GM12878 (cell line): ENCODE measurements at regions not wholly inside any gene's neighbourhood (a gene's known extent, or its start where the extent isn't known, plus 50 kb on each side); places are given as distances from the start of the nearest gene placed in this dataset.

Experiments
- ATAC-seq: fragments of 200-7000 bp; cut with Tn5 transposase; 3 replicates; pipeline ENCODE4 v1.9.1; 2020; ENCODE audit warnings: mild to moderate bottlenecking, moderate library complexity
- BruUV-seq: library from RNA; stranded (reverse); fragments of 400-500 nt; replicated peaks from 2 replicates; lab custom pipeline; 2021; lab: Mats Ljungman, UMichigan
- CTCF ChIA-PET: fragments of 300-600 bp; sonication (Branson Sonifier 250); formaldehyde crosslinking; extraction: SDS; loops from one replicate; lab custom pipeline; 2021; ENCODE audit warnings: inconsistent platforms; lab: Yijun Ruan, JAX
- POLR2A ChIA-PET: fragments of 350-600 bp; formaldehyde crosslinking; extraction: SDS; loops from one replicate; lab custom pipeline; 2021; ENCODE audit warnings: inconsistent platforms; lab: Charles Lee
- RAD21 ChIA-PET: fragments of 300-600 bp; sonication (Branson Sonifier 250); formaldehyde crosslinking; loops from one replicate; lab custom pipeline; 2023; ENCODE audit warnings: antibody characterized with exemption; ENCODE audit not compliant: unreplicated experiment; lab: Charles Lee
- SMC1A ChIA-PET: fragments of 300-600 bp; sonication (Branson Sonifier 250); formaldehyde crosslinking; loops from one replicate; lab custom pipeline; 2023; ENCODE audit not compliant: unreplicated experiment, uncharacterized antibody; lab: Charles Lee
- DNase-seq: peaks from one replicate; pipeline ENCODE4 v3.0.0-alpha.2; 2011; ENCODE audit warnings: low read depth, low spot score
- FAIRE-seq: peaks from 3 replicates; lab custom pipeline; 2011; peaks lifted over from hg19 to GRCh38; lab: Jason Lieb, UNC
- H2AFZ ChIP-seq: 2 replicates; pipeline ENCODE4 v1.6.0; 2011; ENCODE audit warnings: low read depth, low read length, control low read depth; ENCODE audit not compliant: control insufficient read depth
- H3K27ac ChIP-seq: 2 replicates; pipeline ENCODE4 v1.5.1; 2011; ENCODE audit warnings: control low read depth; ENCODE audit not compliant: control insufficient read depth, insufficient read depth
- H3K27me3 ChIP-seq, 2 experiments: replicated peaks in 1 of 2; 2 replicates each; pipeline versions ENCODE4 v1.6.0 to v1.6.1; 2011; ENCODE audit warnings: low read length in 1 of 2; ENCODE audit not compliant: control insufficient read depth in 2 of 2, insufficient read depth in 2 of 2
- H3K36me3 ChIP-seq, 2 experiments: 2 replicates each; pipeline ENCODE4 v1.5.1; 2011; ENCODE audit warnings: low read length in 1 of 2; ENCODE audit not compliant: control insufficient read depth in 2 of 2, insufficient read depth in 2 of 2
- H3K4me1 ChIP-seq: 2 replicates; pipeline ENCODE4 v1.6.1; 2011; ENCODE audit warnings: mild to moderate bottlenecking, low read length, moderate library complexity, mixed read lengths; ENCODE audit not compliant: control insufficient read depth, insufficient read depth
- H3K4me2 ChIP-seq: 2 replicates; pipeline ENCODE4 v1.6.0; 2011; ENCODE audit warnings: control low read depth; ENCODE audit not compliant: control insufficient read depth, insufficient read depth
- H3K4me3 ChIP-seq: fragments of 200-600 bp; sonication (generic); 2 replicates; pipeline ENCODE4 v1.5.1; 2016
- H3K79me2 ChIP-seq: 2 replicates; pipeline ENCODE4 v1.6.0; 2011; ENCODE audit warnings: low read length; ENCODE audit not compliant: control insufficient read depth, insufficient read depth
- H3K9ac ChIP-seq: 2 replicates; pipeline ENCODE4 v1.8.0; 2011; ENCODE audit warnings: low read length, control low read depth, mixed read lengths; ENCODE audit not compliant: control insufficient read depth, insufficient read depth
- H3K9me3 ChIP-seq: replicated peaks from 3 replicates; pipeline ENCODE4 v1.5.1; 2011; ENCODE audit warnings: mild to moderate bottlenecking, low read length; ENCODE audit not compliant: control insufficient read depth, insufficient read depth
- H4K20me1 ChIP-seq: 2 replicates; pipeline ENCODE4 v1.6.0; 2011; ENCODE audit not compliant: control insufficient read depth, insufficient read depth
- BCL11A ChIP-seq: IDR thresholded peaks from 2 replicates; pipeline ENCODE4 v1.6.1; 2011; ENCODE audit warnings: low read depth, low read length
- CEBPB ChIP-seq, 2 experiments: fragments of 150-350 bp in 1 of 2; IDR thresholded peaks; 2 replicates each; pipeline ENCODE4 v1.6.1; 2012 to 2014; ENCODE audit warnings: low read depth in 2 of 2, low read length in 2 of 2, borderline replicate concordance in 1 of 2, inconsistent platforms in 1 of 2
- IRF4 ChIP-seq: IDR thresholded peaks from 2 replicates; pipeline ENCODE4 v1.6.1; 2011; ENCODE audit warnings: low read depth, low read length
- JUNB ChIP-seq: IDR thresholded peaks from 2 replicates; pipeline ENCODE4 v1.6.1; 2016; ENCODE audit warnings: antibody characterized with exemption, mild to moderate bottlenecking
- PAX5 ChIP-seq: IDR thresholded peaks from 2 replicates; pipeline ENCODE4 v1.6.1; 2011; ENCODE audit warnings: low read depth, low read length, borderline replicate concordance
- RUNX3 ChIP-seq: IDR thresholded peaks from 2 replicates; pipeline ENCODE4 v1.6.1; 2012; ENCODE audit warnings: low read length, inconsistent platforms
- SIX5 ChIP-seq: IDR thresholded peaks from 2 replicates; pipeline ENCODE4 v1.6.1; 2011; ENCODE audit warnings: mild to moderate bottlenecking, low read depth, low read length, moderate library complexity; ENCODE audit not compliant: severe bottlenecking
- TARDBP ChIP-seq: IDR thresholded peaks from 2 replicates; pipeline ENCODE4 v1.6.1; 2016; ENCODE audit warnings: borderline replicate concordance
- WGBS: methylation state at CpG from one replicate; pipeline ENCODE4 v1.1.6; 2016; ENCODE audit warnings: low lambda C conversion rate; ENCODE audit not compliant: insufficient replicate concordance, insufficient coverage; ENCODE audit errors: missing lambda C conversion rate; 5-methylcytosine and 5-hydroxymethylcytosine counted together
- in situ Hi-C: fragments of 300-500 bp; cut with MboI; formaldehyde crosslinking; loops from 9 replicates; pipeline ENCODE4 v1.14.3; 2018; ENCODE audit warnings: mixed read lengths
- intact Hi-C: fragments of 100-400 bp; cut with micrococcal nuclease; formaldehyde crosslinking; loops from one replicate; pipeline ENCODE4 v1.14.2; 2022; ENCODE audit not compliant: unreplicated experiment

DNA sequence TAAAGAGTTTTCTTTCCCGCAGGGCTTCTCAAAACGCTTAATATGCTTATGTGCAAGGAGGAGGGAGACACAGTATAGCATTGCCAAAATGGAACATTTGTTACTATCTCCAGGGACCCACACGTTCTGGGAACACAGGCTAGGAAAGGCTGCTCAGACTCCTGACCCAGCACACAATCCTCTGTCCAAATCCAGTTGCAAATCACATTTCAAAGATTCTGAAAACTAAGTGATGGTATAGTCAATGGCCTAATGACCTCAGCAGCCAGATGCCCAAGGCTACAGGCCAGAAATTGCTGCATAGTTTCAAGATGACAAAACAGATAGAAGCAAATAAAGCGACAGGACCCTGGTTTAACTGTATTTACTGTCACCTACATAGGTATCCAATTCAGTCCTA lies 97.0 kb upstream of the GRIP1 start:
- no peaks in the 10 kb centered on the region for H3K9me3 ChIP-seq
- ChIA-PET SMC1A (no interaction called here), RAD21 (no interaction called here), CTCF (no interaction called here), POLR2A (no interaction called here)
- H3K4me2 ChIP-seq: no peak overlapping the region
- intact Hi-C loops (no loop called here), in situ Hi-C loops (no loop called here)
- BruUV-seq: no TSS peak
- H3K4me1 ChIP-seq: peaks cover 5% of the 10 kb centered on the region; the same call in 1 of the 2 replicates
- DNase-seq: no peak
- no peak overlapping the region for H2AFZ ChIP-seq
- TF ChIP-seq SIX5: no peak
- H3K27me3 ChIP-seq: peaks cover 0 to 3% of the 10 kb centered on the region in 2 experiments; a peak in 2 of 4 replicates
- no peaks in the 10 kb centered on the region for H3K79me2 ChIP-seq
- no peak for FAIRE-seq
- no peak overlapping the region for H3K9ac ChIP-seq
- 23% methylated on average over 4 of the region's 4 CpGs for WGBS
- no peak overlapping the region for H3K4me3 ChIP-seq
- no peak overlapping the region for H3K27ac ChIP-seq
- ATAC-seq: 0 out of 3 replicates have a peak, but pooled peaks have one; percentile 20
- no peaks in the 10 kb centered on the region for H4K20me1 ChIP-seq
- H3K36me3 ChIP-seq: no peaks in the 10 kb centered on the region

DNA sequence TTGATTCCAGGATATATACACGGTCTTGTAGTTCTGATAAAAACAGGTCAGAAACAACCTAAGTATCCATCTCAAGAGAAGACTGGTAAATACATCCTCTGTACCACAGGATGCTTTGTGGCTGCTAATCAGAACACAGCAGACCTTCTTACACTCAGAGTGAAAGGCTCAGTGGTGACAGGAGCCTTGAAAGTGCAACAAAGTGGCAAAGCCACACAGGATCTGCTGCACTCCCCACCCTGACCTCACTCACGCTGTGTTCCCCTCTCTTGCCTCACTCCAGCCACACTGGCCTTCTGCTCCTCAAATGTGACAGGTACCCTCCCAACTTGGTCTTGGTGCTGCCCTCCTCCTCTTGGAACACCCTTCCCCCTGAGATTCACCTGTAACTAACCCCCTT lies 98.1 kb upstream of the GRIP1 start:
- ChIA-PET CTCF (no interaction called here), SMC1A (no interaction called here), RAD21 (no interaction called here), POLR2A (no interaction called here)
- in situ Hi-C loops (no loop called here), intact Hi-C loops (no loop called here)
- TF ChIP-seq TARDBP (no peak), BCL11A (peak; percentile 57; the same call in 1 of the 2 replicates), RUNX3 (peak; percentile 89), JUNB (peak; percentile 13; the same call in 1 of the 2 replicates), CEBPB (IDR thresholded peaks at IDR 0.05; ENCODE audit: borderline replicate concordance in 1 of 2, low read depth in 2 of 2, low read length in 2 of 2) (no peak), PAX5 (peak; percentile 32; the same call in 1 of the 2 replicates), IRF4 (peak; percentile 49; the same call in 1 of the 2 replicates)
- FAIRE-seq: peak; percentile 78
- ATAC-seq: peak; percentile 94
- H3K27ac ChIP-seq: no peak overlapping the region
- 0% methylated on average over 2 of the region's 2 CpGs for WGBS
- H3K79me2 ChIP-seq: no peaks in the 10 kb centered on the region
- peaks cover 5% of the 10 kb centered on the region; the same call in 1 of the 2 replicates for H3K4me1 ChIP-seq
- H3K4me3 ChIP-seq: no peak overlapping the region
- peak; percentile 4 for DNase-seq
- no peaks in the 10 kb centered on the region for H4K20me1 ChIP-seq
- no peak overlapping the region for H3K9ac ChIP-seq
- no peaks in the 10 kb centered on the region; a peak in 1 of 4 replicates for H3K27me3 ChIP-seq
- no TSS peak for BruUV-seq
- no peaks in the 10 kb centered on the region for H3K9me3 ChIP-seq
- H3K36me3 ChIP-seq: no peaks in the 10 kb centered on the region
- H2AFZ ChIP-seq: no peak overlapping the region
- no peak overlapping the region for H3K4me2 ChIP-seq
